Epithelial cell of proximal tubule (primary cell): ENCODE measurements at regions not wholly inside any gene's neighbourhood (a gene's known extent, or its start where the extent isn't known, plus 50 kb on each side); places are given as distances from the start of the nearest gene placed in this dataset.
A peak's percentile ranks its signal among the peaks of the same experiment; 100 is the strongest.
"Not testable (repeated sequence)": the region's sequence is repeated elsewhere in the genome, so short reads cannot be mapped to it uniquely, and the experiment has no call there.

ENCODE experiments used
- DNase-seq: peaks from one replicate; pipeline ENCODE4 v3.0.0-alpha.2; 2011; ENCODE audit warnings: low read depth
- H3K4me3 ChIP-seq: 2 replicates; pipeline ENCODE4 v1.5.1; 2011; ENCODE audit warnings: low read depth, mild to moderate bottlenecking, low read length
- CTCF ChIP-seq: conservative IDR thresholded peaks from 2 replicates; pipeline ENCODE4 v1.5.1; 2012; ENCODE audit warnings: low read depth, mild to moderate bottlenecking, low read length

- no peak for TF ChIP-seq CTCF
- no peak overlapping the region for H3K4me3 ChIP-seq
- no peak for DNase-seq
These were observed 138.2 kb upstream of the AADAT start for GRCh38 chr4:170227928-170228327.

GRCh38 chr4:170226288-170226687 lies 136.5 kb upstream of the AADAT start:
- no peak for DNase-seq
- no peak for TF ChIP-seq CTCF

DNA sequence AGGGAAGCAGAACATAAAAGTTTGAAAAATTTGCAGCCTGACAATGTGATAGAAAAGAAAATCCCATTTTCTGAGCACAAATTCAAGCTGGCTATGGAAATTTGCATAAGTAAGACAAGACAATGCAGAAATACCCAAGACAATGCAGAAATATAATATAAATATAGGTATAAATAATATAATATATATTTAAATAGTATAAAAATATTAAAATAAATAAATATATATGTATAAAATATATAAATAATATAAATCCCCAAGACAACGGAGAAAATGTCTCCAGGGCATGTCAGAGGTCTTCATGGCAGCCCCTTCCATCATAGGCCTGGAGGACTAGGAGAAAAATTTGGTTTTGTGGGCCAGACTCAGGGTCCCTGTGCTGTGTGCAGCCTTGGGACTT lies 125.0 kb upstream of the AADAT start:
- DNase-seq = no peak
- no peak overlapping the region for H3K4me3 ChIP-seq
- TF ChIP-seq CTCF = no peak

More at GRCh38 chr4:170226288-170226687, 136.5 kb upstream of the AADAT start:
- H3K4me3 ChIP-seq = no peak overlapping the region

DNA sequence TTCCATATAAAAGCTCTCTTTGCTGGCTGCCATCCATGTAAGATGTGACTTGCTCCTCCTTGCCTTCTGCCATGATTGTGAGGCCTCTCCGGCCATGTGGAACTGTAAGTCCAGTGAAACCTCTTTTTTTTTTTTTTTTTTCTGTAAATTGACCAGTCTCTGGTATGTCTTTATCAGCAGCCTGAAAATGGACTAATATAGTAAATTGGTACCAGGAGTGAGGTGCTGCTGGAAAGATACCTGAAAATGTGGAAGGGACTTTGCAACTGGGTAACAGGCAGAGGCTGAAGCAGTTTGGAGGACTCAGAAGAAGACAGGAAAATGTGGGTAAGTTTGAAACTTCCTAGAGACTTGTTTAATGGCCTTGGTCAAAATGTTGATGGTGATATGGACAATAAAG lies 124.3 kb upstream of the AADAT start:
- no peak overlapping the region for H3K4me3 ChIP-seq
- no peak for TF ChIP-seq CTCF

GRCh38 chr4:170202721-170203120 lies 113.0 kb upstream of the AADAT start:
- TF ChIP-seq CTCF = no peak
- no peak overlapping the region for H3K4me3 ChIP-seq
- no peak for DNase-seq

More for the DNA sequence above, 124.3 kb upstream of the AADAT start:
- no peak for DNase-seq

DNA sequence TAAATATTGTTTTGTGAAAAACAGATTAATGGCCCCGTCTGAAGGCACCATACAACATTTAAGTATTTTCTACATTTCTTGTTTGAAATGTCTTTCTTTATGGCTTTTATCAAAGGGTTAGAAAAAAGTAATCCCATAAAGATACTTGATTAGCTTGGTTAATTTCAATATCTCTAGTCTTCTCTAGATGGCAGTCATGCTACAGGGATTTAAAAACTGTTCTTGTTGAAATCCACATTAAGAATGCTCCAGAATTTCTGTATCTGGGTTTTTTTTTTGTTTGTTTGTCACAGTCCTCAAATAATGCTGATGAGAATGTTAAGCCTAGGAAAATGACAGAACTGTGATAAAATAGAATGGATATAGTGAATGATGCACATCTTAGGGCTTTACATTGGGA lies 109.0 kb upstream of the AADAT start:
- peak; percentile 42 for TF ChIP-seq CTCF
- no peak for DNase-seq
- no peak overlapping the region for H3K4me3 ChIP-seq

DNA sequence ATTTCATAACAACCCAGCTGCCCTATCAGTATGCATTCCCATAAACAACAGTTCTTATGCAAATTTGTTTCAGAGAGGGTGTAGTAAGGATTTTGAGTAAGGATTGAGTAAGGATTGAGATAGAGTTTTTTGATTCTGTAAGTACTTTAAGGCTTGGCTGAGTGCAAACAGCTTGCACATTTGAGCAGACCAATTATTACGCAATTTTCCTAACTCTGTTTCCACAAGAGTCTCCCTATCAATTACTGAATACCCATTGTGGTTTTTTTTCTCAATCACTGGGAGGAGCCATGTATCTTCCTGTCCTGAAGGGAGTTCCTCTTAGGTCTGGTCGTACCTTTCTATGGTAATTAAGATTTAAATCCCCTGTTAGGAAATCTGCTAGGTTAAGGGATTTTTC lies 105.0 kb upstream of the AADAT start:
- DNase-seq, H3K4me3 ChIP-seq: not testable (repeated sequence)

GRCh38 chr4:170193496-170193895 lies 103.7 kb upstream of the AADAT start:
- DNase-seq = no peak
- TF ChIP-seq CTCF = no peak
- H3K4me3 ChIP-seq = no peak overlapping the region
